Peyer's patch (tissue), 4 donors: ENCODE measurements at regions not wholly inside any gene's neighbourhood (a gene's known extent, or its start where the extent isn't known, plus 50 kb on each side); places are given as distances from the start of the nearest gene placed in this dataset.

Experiments used
- CTCF ChIP-seq, 6 experiments: fragments of 450-650 bp in 4 of 6; fragments of 200-600 bp in 2 of 6; sonication (generic) in 1 of 6; IDR thresholded peaks; one replicate each; pipeline ENCODE4 v1.5.1; 2017 to 2019; ENCODE audit warnings: antibody characterized with exemption in 6 of 6, mild to moderate bottlenecking in 3 of 6, moderate library complexity in 1 of 6
- POLR2A ChIP-seq, 2 donors: fragments of 450-650 bp; IDR thresholded peaks; one replicate each; pipeline ENCODE4 v1.5.1; 2017; ENCODE audit warnings: antibody characterized with exemption in 2 of 2, mild to moderate bottlenecking in 2 of 2, moderate library complexity in 2 of 2

GRCh38 chr6:10235344-10235743 is 179.5 kb downstream of the TFAP2A start:
- TF ChIP-seq CTCF (IDR thresholded peaks at IDR 0.05) (no peak), POLR2A (IDR thresholded peaks at IDR 0.05) (no peak)
